NCI-H1694 (cell line): ENCODE measurements at regions not wholly inside any gene's neighbourhood (a gene's known extent, or its start where the extent isn't known, plus 50 kb on each side); places are given as distances from the start of the nearest gene placed in this dataset.

Experiments
- DNase-seq: peaks from one replicate; lab custom pipeline; 2025; lab: John Stamatoyannopoulos, UW

- DNase-seq, result no peak
These were observed 115.0 kb upstream of the LGALSL start for GRCh38 chr2:64338910-64339500.

- no peak for DNase-seq
These were observed 112.5 kb upstream of the LGALSL start for GRCh38 chr2:64341461-64341860.

DNA sequence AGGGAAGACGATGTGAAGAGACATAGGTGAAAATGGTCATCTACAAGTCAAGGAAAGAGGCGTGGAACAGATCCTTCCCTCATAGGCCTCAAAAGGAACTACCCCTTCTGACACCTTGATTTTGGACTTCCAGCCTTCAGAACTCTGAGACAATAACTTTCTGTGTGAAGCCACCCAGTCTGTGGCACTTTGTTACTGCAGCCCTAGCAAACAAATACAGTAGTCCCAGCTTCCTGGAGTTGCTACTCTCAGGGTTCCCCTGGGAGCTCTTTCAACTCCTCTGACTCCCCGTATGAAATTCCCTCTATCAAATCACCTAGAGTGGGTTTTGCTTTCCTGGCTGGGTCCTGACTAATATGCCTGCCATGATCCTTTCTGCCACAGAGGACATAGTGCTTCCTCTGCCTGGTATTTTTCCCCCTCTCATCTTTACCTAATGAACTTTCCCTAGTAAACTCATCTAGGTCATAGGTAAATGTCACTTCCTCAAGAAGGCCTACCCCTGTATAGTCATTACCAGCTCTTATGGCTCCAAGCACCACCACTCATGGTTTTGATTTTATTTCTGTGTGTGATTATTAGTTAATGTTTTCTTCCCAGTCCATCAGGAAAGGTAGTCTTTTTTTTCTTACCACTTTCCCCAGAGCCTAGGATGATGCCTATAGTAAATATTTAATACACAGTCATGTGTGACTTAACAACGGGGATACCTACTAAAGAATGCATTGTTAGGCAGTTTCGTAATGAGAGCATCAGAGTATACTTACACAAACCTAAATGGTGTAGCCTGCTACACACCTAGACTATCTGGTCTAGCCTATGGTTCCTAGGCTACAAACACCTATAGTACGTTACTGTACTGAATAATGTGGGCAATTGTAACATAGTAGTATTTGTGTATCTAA lies 111.5 kb upstream of the LGALSL start:
- no peak for DNase-seq

- no peak for DNase-seq
These were observed 108.9 kb upstream of the LGALSL start for GRCh38 chr2:64344999-64345576.

- DNase-seq, result no peak
These were observed 108.0 kb upstream of the LGALSL start for GRCh38 chr2:64345998-64346397.

- no peak for DNase-seq
These were observed 105.4 kb upstream of the LGALSL start for GRCh38 chr2:64348386-64349130.

GRCh38 chr2:64349131-64349530 lies 104.8 kb upstream of the LGALSL start:
- no peak for DNase-seq

DNA sequence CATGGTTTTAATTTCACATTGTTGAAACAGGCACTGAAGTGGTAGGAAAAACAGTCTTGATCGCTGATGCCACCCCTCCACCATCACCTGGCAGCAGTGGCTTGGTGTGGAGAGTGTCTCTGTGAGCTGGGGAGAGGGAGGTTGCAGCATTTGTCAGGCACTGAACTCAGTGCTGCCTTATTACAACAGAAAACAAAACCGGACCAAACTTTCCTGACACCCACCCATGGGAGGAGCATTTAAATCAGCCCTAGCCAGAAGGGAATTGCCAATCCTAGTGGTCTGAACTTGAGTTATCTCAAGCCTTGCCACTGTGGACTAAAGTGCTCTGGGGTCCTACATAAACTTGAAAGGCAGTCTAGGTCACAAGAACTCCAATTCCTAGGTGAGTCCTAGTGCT lies 103.0 kb upstream of the LGALSL start:
- DNase-seq, result no peak

DNA sequence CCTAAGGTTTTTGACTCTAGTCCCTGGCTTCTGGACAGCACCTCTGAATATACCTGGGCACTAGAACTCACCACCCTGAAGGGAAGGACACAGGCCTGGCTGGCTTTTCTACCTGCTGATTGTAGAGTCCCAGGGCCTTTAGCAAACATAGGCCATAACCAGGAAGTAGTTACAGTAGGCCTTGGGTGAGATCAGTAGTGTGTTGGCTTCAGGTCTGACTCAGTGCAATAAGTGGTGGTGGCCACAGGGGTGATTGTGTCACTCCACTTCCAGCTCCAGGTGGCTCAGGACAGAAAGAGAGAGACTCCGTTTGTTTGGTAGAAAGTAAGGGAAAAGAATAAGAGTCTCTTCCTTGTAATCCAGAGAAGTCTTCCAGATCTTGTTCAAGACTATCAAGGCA lies 101.7 kb upstream of the LGALSL start:
- DNase-seq, result no peak

- no peak for DNase-seq
These were observed 98.9 kb upstream of the LGALSL start for GRCh38 chr2:64354857-64355680.

GRCh38 chr2:64356906-64357305 lies 97.1 kb upstream of the LGALSL start:
- no peak for DNase-seq

DNA sequence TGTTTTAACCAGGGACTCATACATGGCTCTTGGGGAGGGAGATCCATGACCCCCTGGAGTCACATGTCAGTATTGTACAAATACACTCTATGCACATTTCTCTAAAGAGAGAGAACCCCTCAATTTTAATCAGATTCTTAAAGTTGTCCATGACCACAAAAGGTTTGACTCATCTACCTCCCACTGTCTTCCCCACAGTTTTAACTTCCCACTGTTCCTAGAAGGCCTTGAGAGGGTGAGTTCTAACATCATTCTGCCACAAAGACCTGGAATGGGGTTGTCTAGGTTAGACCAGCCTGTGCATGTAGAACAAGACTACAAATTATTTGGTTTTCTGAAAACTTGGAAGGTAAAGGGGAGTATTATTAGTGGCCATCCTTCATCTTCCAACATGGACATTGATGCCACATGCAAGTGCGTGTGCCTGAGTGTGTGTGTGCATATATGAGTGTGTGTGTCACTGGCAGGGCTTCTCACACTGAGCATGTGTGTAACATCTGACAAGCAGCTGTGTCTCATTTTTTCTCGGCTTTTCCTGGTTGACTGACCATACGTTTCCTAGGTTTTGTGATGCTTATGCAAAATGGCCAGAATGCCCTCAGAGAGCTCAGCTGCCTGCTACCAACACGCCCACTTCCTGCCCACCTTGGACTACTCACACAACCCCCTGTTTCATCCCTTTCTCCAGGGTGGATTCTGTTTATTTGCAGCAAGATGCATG lies 94.6 kb upstream of the LGALSL start:
- no peak for DNase-seq

- DNase-seq, result no peak
These were observed 93.9 kb upstream of the LGALSL start for GRCh38 chr2:64359892-64360657.

DNA sequence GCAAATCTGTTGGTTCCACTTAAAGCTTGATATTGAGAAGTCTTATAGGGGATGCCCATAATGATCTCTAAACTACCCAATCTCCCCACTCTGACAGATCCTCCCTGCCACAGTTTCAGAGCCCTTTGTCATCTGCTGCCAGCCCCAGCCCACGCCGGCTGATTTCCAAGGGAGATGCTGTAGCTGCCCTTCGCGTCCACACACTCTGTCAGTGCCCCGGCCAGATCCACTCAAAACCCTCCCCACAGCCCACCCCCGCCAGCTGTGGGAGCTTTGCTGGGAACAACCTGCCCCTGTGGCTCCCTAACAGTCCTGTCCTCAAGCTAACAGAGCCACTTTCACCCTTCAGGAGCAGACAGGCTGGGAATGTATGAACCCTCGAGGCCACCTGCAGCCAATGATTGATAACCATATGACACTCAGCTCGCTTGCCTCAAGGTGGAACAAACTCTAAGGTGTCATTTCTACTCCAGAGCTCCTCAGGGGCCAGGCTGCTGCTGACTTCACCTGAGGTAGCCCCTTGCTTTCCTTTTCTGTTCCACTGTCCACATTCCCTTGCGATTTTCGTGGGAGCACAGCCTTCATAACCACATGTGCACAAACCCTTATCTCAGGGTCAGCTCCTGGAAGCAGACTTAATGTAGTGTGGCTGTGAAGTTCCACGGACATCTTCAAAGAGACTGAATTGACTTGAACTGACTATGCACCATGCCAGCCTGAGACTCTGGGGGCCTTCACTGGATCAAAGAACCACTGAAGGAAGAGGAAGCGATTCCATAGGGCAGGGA lies 92.6 kb upstream of the LGALSL start:
- no peak for DNase-seq

- DNase-seq, result no peak
These were observed 91.4 kb upstream of the LGALSL start for GRCh38 chr2:64362562-64363026.

DNA sequence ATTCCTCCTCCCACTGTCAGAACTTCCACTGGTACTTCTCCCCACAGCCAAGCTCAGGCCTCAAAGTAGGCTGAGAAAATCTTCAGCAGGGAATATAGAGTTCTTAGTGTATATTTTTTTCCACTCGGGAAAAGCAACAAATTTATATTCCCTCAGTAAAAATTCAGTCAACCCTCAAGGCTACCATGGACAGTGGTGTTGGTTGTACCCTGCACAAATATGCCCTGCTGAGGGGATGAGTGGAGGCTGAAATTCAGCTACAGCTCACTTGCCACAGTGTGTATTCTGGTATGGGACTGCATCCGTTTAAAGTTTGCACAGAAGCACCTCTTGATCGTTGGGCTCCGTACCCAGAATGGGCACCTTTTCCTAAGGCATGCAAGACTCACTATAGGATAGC lies 90.8 kb upstream of the LGALSL start:
- DNase-seq, result no peak

- DNase-seq, result no peak
These were observed 90.1 kb upstream of the LGALSL start for GRCh38 chr2:64363848-64364247.

GRCh38 chr2:64367444-64368232 lies 86.3 kb upstream of the LGALSL start:
- DNase-seq, result no peak
